GM19397 (cell line): ENCODE measurements at regions not wholly inside any gene's neighbourhood (a gene's known extent, or its start where the extent isn't known, plus 50 kb on each side); places are given as distances from the start of the nearest gene placed in this dataset.
"Not testable (repeated sequence)": the region's sequence is repeated elsewhere in the genome, so short reads cannot be mapped to it uniquely, and the experiment has no call there.

ENCODE experiments used
- ATAC-seq: cut with Tn5 transposase; IDR thresholded peaks from one replicate; pipeline ENCODE4 v1.9.1; 2021; ENCODE audit warnings: mild to moderate bottlenecking, moderate library complexity; ENCODE audit not compliant: unreplicated experiment

- ATAC-seq, result no peak
These were observed 104.5 kb upstream of the GATB start for GRCh38 chr4:151865312-151865711.

DNA sequence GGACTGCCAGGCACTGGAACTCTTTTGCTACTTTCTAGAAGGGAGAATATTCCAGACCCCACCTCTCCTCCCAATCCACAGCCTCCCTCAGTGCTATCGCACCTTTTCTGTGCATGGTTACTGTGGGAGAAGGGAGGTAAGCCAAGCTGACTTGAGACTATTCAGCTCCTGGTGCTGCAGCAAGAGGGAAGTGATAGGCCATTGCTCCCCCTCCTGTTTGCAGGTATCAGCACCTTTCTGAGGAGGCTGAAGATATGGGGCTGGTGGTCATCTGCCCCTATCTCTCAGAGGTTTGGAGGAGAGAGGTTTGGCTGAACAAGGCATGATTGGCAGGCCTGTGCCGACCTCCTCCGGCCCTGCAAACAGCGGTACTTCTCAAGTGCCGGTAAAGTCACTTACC, 103.3 kb upstream of the GATB start:
- no peak for ATAC-seq

DNA sequence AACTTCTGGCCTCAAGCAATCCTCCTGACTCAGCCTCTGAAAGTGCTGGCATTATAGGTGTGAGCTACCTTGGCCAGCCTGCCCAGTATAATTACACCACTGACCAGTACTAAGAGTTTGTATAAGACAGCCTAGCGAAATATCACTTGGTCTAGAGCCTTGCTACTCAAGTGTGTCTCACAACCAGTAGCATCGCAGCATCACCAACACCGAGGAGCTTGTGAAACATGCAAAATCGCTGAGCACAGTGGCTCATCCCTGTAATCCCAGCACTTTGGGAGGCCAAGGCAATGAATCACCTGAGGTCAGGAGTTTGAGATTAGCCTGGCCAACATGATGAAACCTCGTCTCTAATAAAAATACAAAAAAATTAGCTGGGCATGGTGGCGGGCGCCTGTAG, 102.0 kb upstream of the GATB start:
- ATAC-seq, result no peak

DNA sequence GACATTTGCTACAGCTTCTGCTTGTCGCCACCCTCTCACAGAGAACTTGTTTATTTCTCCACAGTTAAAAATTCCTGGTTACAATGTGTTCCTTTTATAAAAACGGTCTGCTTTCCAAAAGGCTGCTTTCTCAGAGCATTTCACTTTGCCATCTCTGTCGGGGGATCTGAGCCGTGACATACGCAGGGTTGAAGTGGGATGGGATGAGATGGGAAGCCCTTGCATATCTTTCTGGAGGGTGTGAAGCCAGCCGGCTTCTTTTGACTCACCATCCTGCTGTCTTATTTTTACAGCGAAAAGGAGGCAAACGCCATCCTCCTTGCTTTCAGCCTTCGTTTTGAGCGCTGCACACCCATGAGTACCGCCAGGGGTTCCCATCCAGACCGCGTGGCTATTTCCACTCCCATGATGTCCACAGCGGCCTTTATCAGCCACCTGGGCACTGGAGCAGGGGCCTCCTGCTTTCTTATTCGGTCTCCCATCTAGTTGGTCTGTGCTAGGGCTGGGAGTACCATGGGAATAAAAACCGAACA, 99.8 kb upstream of the GATB start:
- ATAC-seq, result no peak

DNA sequence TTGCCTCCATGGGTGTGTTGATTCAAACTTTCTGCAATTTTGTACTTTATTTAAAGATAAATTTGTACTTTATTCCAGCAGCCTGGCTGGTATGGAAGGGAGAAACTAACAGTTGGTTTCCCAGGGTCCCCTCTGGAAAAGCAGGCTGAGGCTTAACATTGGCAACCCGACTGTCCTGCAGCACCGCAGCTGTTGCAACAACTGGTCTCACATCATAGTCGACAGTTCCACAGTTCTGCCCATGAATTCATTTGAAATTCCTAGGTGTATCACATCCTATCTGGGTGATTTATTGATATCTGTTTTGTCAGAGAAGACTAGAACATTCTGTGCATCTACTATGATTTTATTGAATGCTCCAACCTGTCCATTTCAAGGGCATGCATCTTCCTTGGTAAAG, 98.8 kb upstream of the GATB start:
- ATAC-seq, result no peak

GRCh38 chr4:151858356-151858755, 97.5 kb upstream of the GATB start:
- ATAC-seq, result no peak

DNA sequence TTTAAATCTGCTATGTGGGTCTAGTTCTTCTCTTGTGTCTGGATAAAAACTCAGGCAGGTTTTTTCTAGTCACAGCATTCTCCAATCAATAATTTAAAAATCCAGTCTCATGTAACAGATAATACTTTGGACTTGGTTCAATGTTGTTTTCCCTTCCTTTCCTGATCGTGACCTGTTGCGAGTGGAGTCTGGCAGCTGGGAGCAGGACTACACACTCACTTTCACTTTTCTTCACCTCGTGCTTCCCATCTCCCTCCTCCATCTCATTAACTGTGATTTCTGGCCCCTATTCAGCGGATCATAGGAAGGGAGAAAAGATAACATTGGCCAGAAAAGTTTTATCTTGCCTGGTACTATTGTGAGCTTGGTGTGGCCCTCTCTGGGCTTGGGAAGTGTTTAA, 96.6 kb upstream of the GATB start:
- ATAC-seq, result no peak

DNA sequence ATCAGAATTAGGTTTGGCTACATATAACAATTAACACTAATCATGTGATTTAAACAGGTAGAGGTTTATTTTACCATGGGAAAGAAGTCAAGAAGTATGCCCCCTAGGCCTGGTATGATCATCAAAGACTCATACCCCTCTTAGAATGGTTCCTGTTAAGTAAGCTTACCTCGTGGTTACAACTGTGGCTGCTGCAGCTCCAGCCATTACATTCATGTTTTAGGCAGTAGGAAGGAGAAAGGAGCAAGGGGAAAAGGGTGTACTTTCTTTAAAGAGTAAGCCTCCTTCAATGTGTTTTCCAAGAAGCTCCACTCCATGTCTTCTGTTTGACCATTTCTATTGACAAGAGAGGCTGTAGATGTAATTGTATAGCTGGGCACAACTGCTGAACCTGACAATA, 94.9 kb upstream of the GATB start:
- ATAC-seq, result no peak

DNA sequence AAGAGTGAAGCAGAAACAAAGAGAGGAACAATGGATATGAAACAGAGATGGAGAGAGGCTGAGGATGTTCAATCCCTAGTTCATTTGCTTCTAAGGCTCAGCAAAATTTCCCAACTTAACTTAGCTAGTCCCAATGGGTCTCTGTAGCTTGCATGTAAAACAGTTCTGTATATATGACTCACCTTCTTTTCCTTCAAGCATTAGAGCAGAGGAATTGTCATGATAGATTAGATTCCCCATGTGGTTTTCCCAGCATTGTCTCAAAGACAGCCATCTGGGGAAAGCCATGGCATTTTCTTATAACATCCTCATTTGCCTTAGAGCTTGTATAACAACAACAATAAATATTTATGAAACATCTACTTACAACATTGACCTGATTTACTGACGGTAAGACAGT, 93.9 kb upstream of the GATB start:
- ATAC-seq, result no peak

DNA sequence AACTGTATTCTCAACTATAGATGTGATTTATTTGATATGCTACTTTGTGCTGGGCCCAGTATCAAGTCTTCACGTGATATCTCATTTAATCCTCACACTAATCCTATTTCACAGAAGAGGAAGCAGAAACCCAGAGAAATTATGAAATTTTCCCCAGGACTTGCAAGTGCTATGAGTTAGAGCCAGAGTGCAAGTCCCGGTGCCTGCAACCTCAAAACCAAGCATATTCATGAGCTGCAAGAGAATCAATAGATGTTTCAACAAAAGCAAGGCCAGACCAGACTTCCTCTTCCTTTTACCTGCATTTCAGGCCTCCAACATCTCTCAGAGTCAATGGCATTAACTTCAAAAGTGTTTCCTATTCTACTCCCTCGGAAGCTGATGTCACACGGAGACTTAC, 92.2 kb upstream of the GATB start:
- ATAC-seq, result no peak

GRCh38 chr4:151852202-151852601, 91.4 kb upstream of the GATB start:
- ATAC-seq, result no peak

GRCh38 chr4:151851354-151851753, 90.5 kb upstream of the GATB start:
- no peak for ATAC-seq

GRCh38 chr4:151850791-151851213, 90.0 kb upstream of the GATB start:
- no peak for ATAC-seq

DNA sequence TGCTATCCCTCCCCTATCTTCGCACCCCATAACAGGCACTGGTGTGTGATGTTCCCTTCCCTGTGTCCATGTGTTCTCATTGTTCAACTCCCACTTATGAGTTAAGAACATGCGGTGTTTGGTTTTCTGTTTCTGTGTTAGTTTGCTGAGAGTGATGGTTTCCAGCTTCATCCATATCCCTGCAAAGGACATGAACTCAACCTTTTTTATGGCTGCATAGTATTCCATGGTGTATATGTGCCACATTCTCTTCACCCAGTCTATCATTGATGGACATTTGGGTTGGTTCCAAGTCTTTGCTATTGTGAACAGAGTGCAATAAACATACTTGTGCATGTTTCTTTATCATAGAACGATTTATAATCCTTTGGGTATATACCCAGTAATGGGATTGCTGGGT, 84.7 kb upstream of the GATB start:
- not testable (repeated sequence) for ATAC-seq

DNA sequence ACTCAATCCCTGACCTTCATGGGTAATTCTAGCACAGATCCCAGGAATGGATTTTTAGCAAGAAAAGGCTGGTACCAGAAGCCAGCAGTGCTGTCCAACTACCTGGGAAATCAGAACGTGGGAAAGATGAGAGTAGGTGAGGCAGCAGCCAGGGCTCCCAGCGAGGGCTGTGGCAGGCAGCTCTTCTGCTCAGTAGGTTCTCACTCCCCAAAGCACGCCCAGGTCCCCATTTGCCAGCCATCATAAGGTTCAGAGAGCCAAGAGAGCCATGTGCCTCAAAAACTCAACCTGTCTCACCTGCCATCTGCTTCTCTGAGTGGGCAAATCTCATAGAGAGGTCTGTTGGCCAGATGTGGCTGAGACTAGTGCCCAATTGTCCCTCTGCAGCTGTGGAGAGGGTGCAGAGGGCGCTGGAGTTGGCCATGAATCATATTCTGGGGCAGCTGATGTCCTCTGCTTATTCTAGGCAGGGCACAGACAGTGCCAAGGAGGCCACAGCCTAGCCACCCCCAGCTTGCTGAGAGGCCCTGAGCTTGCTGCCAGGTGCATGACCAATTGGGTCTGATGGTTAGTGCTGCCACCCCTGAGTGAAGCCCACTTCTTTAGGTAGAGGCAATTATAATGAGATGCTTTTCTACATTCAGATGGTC, 81.7 kb upstream of the GATB start:
- no peak for ATAC-seq

DNA sequence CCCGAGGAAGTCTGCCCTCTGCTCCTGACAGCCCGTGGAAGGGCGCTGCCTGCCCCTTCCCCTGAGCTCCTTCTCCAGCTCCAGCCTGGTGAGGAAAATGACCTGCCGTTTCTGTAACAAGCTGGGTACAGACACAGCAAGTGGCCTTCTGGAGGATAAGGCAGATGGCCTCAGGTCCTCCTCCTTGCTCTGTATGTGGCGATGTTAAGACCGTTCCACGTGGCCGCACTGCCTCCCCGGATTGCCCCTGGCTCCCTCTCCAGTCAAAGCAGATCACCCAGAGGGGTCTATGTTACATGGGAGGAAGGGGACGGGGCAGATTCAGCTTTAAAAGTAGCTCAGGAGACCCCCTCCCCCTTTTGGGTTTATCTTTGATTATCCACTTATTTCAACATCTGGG, 80.3 kb upstream of the GATB start:
- no peak for ATAC-seq

- no peak for ATAC-seq
These were observed 74.7 kb upstream of the GATB start for GRCh38 chr4:151835467-151835866.

DNA sequence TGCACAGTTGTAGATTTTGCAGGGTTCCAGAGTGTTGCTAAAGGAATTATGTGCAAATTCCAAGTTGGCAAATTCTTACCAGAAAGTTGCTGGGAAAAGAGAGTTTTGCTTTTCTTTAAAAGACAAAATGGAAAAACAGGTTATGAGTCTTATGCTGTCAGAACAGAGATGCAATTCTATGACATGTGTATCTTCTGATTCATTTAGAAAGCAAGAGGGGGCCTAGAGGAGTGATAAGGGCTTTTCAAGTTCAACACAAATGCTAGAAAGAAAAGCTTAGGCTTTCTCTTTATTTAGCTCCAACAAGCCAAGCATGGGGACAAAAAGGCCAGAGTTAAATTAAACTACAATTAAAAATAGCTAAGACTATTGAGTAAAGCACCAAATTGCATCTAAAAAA, 72.4 kb upstream of the GATB start:
- ATAC-seq, result no peak

DNA sequence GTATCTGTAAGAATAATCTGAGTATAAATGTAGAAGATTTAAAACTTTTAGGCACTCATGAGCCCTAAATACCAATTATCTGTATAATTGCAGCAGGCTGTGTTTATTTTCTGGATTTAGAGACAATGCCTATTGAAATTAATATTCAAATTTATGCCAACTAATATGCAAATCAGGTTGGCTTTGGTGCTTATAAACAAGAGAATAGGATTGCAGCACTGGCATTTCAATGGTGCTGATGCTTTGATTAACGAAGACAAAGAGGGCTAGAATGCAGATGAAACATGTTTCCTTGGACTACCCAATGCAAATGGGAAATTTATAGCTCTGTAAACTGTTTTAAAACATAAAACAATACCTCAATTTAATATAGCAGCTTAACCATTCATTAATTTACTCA, 70.7 kb upstream of the GATB start:
- no peak for ATAC-seq

DNA sequence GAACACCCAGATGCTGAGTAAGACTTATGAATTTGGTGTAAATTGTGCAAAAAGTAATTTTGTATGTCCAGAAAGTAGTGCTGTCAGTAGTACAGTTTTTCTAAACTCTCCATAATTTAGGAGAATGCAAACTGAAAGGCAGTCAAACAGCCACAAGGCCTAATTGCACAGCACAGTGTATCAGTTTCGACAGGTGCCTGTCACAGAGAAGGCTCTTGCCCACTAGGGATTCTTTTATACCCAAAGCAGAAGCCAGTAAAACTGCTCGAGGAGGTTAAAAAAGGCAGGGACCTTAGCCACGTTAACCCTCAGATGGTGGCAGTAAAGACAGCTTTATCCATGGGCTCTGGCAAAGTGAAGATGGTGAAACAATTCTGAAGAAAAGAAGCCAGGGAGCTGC, 69.4 kb upstream of the GATB start:
- no peak for ATAC-seq

DNA sequence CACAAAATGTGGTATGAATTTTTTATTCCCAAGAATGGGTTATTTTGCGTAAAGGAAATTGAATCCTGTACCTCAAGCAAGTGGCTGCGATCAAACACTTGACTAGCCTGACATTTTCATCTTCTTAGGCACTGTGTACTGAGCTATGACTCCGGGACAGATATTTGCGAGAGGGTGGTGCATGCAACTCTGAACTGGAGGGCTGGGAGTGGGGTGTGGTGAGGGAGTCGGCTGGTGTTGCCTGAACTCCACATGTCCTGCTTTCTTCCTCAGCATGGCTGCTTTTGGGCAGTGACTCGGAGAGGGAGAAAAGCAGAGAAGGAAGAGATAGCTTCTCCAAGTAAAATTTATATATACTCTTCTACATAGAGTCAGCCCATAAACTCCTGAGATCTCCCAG, 68.5 kb upstream of the GATB start:
- ATAC-seq, result no peak

- no peak for ATAC-seq
These were observed 63.8 kb upstream of the GATB start for GRCh38 chr4:151824656-151825055.

GRCh38 chr4:151822331-151822730, 61.5 kb upstream of the GATB start:
- no peak for ATAC-seq
